ENCODE measurements at regions not wholly inside any gene's neighbourhood (a gene's known extent, or its start where the extent isn't known, plus 50 kb on each side); places are given as distances from the start of the nearest gene placed in this dataset.

DNA sequence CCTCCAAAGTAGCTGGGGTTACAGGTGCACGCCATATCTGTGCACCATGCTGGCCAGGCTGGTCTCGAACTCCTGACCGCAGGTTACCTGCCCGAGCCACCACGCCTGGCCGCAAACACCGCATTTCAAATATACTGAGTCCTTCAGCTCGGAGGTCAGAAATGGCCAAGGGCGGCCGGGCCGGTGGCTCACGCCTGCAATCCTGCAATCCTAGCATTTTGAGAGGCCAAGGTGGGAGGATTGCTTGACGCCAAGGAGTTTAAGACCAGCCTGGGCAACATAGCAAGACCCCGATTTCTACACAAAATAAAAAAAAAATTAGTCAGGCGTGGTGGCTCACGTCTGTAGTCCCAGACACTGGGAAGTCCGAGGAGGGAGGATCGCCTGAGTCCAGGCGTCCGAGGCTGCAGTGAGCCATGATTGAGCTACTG, 71.9 kb upstream of the PPP2R3B start:
- DNase-seq: no peak
- TF ChIP-seq CTCF (IDR thresholded peaks at IDR 0.05): no peak
- TF ChIP-seq POLR2A (IDR thresholded peaks at IDR 0.05): no peak
- H3K27ac ChIP-seq: no peak overlapping the region
- no peak overlapping the region for H3K4me3 ChIP-seq
- no peaks in the 10 kb centered on the region for H3K4me1 ChIP-seq
- no peaks in the 10 kb centered on the region for H3K27me3 ChIP-seq
- no peaks in the 10 kb centered on the region for H3K36me3 ChIP-seq
- H3K9me3 ChIP-seq: peaks cover 0 to 3% (median 0%) of the 10 kb centered on the region in 4 donors

DNA sequence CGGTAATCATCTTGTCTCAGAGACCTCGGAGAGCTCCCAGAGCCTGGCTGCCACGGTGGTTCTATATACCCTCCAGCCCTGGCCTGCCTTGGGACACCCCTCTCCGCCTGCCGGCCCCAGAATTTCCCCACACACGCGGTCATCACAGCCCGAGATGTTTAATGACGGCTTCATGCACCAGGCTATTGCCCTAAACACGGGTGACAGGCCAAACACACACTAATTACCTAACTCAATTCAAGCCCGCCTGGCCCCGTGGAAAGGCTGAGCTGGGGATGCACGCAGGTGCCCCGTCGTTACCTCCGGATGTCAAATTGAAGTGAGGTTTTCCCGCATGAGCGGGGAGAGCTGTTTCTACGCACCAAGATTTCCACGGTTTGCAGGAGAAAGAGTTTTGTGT, 72.9 kb upstream of the PPP2R3B start:
- no peak overlapping the region for H3K4me3 ChIP-seq
- no peak for DNase-seq

DNA sequence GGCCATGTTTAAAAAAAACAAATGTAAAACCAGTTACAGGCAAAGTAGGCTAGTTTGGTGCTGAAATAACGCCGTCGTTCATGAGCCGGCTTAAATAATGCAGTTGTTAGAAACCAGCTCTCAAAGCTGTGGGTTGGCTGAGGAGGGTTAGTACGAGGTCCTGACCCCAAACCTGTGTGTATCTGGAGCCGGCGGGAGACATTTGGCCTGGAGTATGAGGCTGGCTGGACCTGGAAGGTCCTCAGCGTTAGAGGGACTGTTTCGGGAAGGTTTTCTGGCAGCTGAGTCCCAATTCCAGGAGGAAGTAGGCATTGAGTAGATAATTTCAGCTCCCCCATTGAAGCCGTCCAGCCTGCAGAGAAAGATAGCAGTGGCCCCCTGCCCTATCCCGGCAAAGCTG, 73.4 kb upstream of the PPP2R3B start:
- H3K9me3 ChIP-seq: no peaks in the 10 kb centered on the region
- no peak for DNase-seq

More for the DNA sequence above, 72.9 kb upstream of the PPP2R3B start:
- Histone ChIP-seq H3K36me3 (no peaks in the 10 kb centered on the region), H3K27ac (no peak overlapping the region), H3K9me3 (peaks cover 0 to under 1% (median 0%) of the 10 kb centered on the region in 4 donors), H3K27me3 (no peaks in the 10 kb centered on the region), H3K4me1 (no peaks in the 10 kb centered on the region)
- TF ChIP-seq CTCF (IDR thresholded peaks at IDR 0.05) (no peak), POLR2A (IDR thresholded peaks at IDR 0.05) (no peak)

DNA sequence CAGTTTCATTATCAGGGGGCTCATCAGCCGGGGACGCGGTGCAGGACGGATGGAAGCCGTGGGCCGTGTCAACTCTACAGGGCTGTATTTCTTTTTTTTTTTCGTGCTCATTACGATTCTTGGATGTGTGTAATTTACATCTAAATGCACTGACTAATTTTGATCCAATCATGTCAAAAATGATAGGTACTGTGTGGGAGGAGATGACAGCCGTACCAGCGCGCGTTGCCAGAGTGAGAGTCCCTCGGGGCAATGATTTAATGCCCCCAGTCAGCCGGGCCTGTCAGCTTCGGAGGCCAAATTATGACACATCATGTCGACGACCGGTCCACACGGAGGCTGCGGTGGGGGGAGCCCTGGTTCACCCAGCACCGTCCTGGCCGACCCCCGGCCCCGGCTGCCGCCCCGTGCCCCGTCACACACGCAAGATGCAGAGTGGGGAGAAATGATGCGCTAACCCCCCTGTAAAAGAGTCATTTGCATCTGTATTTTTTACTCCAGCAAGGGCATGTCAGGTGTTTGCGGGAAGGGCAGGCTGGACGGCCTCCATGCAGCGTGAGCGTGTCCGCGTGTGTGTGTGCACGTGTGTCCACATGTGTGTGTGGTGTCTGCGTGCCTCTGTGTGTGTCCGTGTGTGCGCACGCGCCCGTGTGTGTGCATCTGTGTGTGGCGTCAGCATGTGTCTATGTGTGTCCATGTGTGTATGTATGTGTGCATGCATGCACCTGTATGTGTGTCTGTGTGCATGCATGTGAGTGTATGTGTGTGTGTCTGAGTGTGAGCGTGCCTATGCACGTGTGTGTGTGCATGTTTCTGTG, 74.3 kb upstream of the PPP2R3B start:
- H3K27ac ChIP-seq: no peak overlapping the region
- no peaks in the 10 kb centered on the region for H3K9me3 ChIP-seq
- no peaks in the 10 kb centered on the region for H3K4me1 ChIP-seq
- no peaks in the 10 kb centered on the region for H3K27me3 ChIP-seq
- no peak for DNase-seq
- TF ChIP-seq POLR2A (IDR thresholded peaks at IDR 0.05) (no peak), CTCF (IDR thresholded peaks at IDR 0.05) (no peak)
- H3K36me3 ChIP-seq: no peaks in the 10 kb centered on the region
- H3K4me3 ChIP-seq: no peak overlapping the region

More for the DNA sequence above, 73.4 kb upstream of the PPP2R3B start:
- no peak overlapping the region for H3K4me3 ChIP-seq
- H3K36me3 ChIP-seq: no peaks in the 10 kb centered on the region
- no peak for TF ChIP-seq POLR2A (IDR thresholded peaks at IDR 0.05)
- TF ChIP-seq CTCF (IDR thresholded peaks at IDR 0.05): no peak
- no peaks in the 10 kb centered on the region for H3K4me1 ChIP-seq
- no peaks in the 10 kb centered on the region for H3K27me3 ChIP-seq
- H3K27ac ChIP-seq: no peak overlapping the region

DNA sequence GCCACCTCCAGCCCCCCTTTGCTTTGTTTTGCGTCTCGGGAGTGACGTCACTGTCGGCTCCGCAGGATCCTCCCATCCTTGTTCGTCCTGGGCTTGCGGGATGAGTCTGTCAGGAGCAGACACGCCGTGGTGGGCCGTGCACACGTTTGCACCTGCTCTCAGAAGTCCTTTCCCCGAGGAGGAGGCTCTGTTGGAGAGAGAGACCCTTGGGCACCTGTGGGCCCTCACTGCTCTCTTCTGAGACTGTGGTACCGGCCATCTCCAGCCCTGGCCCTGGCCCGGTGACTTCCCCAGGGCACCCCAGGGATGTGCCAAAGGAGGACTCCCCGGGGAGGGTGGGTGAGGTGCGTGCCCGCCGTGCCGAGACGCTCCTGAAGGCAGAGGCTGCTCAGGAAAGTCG, 76.1 kb upstream of the PPP2R3B start:
- TF ChIP-seq POLR2A (IDR thresholded peaks at IDR 0.05) (no peak), CTCF (IDR thresholded peaks at IDR 0.05) (no peak)
- no peaks in the 10 kb centered on the region for H3K36me3 ChIP-seq
- DNase-seq: no peak
- H3K27ac ChIP-seq: no peak overlapping the region
- no peak overlapping the region for H3K4me3 ChIP-seq
- no peaks in the 10 kb centered on the region for H3K4me1 ChIP-seq
- H3K9me3 ChIP-seq: no peaks in the 10 kb centered on the region
- no peaks in the 10 kb centered on the region for H3K27me3 ChIP-seq

Measured in Peyer's patch (tissue), 4 donors.